ENCODE measurements at regions not wholly inside any gene's neighbourhood (a gene's known extent, or its start where the extent isn't known, plus 50 kb on each side); places are given as distances from the start of the nearest gene placed in this dataset.
"Not testable (repeated sequence)": the region's sequence is repeated elsewhere in the genome, so short reads cannot be mapped to it uniquely, and the experiment has no call there.

DNA sequence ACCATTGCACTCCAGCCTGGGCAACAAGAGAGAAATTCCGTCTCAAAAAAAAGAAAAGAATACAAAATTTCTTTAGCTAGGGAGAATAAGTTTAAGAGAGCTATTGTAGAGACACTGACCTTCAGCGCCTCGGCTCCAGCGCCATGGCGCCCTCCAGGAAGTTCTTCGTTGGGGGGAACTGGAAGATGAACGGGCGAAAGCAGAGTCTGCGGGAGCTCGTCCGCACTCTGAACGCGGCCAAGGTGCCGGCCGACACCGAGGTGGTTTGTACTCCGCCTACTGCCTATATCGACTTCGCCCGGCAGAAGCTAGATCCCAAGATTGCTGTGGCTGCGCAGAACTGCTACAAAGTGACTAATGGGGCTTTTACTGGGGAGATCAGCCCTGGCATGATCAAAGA lies 167.6 kb upstream of the ST6GALNAC5 start:
- TF ChIP-seq NFKBIZ (CRISPR knock-in tag; IDR thresholded peaks at IDR 0.05); NCOA1 (CRISPR knock-in tag; IDR thresholded peaks at IDR 0.05); SP1 (IDR thresholded peaks at IDR 0.05); SP1 (CRISPR knock-in tag; IDR thresholded peaks at IDR 0.05); SNAI1 (CRISPR knock-in tag; IDR thresholded peaks at IDR 0.05; ENCODE audit: borderline replicate concordance); KDM6A (CRISPR knock-in tag; IDR thresholded peaks at IDR 0.05; ENCODE audit: low read depth): not testable (repeated sequence)

Measured in HepG2 (cell line).